K562 (cell line): ENCODE measurements at regions not wholly inside any gene's neighbourhood (a gene's known extent, or its start where the extent isn't known, plus 50 kb on each side); places are given as distances from the start of the nearest gene placed in this dataset. TPM values are rescaled to one million over a fixed set of nuclear protein-coding genes. Genes with fewer than 3 reads are reported as not detected.

Experiments
- ARID2 ChIP-seq: fragments of 450-650 bp; IDR thresholded peaks from 2 replicates; pipeline ENCODE4 v1.6.1; 2017; ENCODE audit warnings: antibody characterized with exemption, mild to moderate bottlenecking
- XRCC4 ChIP-seq: IDR thresholded peaks from one replicate; pipeline ENCODE4 v1.6.1; 2011; ENCODE audit not compliant: insufficient read depth, insufficient read length; ENCODE audit errors: extremely low read depth
- ZBTB1 ChIP-seq: sonication (generic); formaldehyde crosslinking; IDR thresholded peaks from 2 replicates; pipeline ENCODE4 v1.8.1; 2023; ENCODE audit warnings: missing genetic modification reagents, low read depth, mild to moderate bottlenecking, borderline replicate concordance
- ZBTB40 ChIP-seq, 2 experiments: fragments of 450-650 bp in 1 of 2; sonication (generic) in 1 of 2; formaldehyde crosslinking in 1 of 2; IDR thresholded peaks; 2 replicates each; pipeline versions ENCODE4 v1.7.1 to v1.9.0; 2016 to 2022; ENCODE audit warnings: inconsistent platforms in 1 of 2, mild to moderate bottlenecking in 1 of 2, missing genetic modification reagents in 1 of 2
- ZNF175 ChIP-seq: fragments of 200-800 bp; sonication (Bioruptor generic); IDR thresholded peaks from 2 replicates; pipeline ENCODE4 v1.6.1; 2016; ENCODE audit warnings: low read depth, mild to moderate bottlenecking, missing genetic modification characterization, missing compliant biosample characterization
- ZNF212 ChIP-seq: fragments of 450-650 bp; formaldehyde crosslinking; IDR thresholded peaks from 2 replicates; pipeline ENCODE4 v1.4.0; 2020; ENCODE audit warnings: mild to moderate bottlenecking
- ZNF354B ChIP-seq: fragments of 250-450 bp; sonication (Bioruptor Pico); IDR thresholded peaks from 2 replicates; pipeline ENCODE4 v1.4.0; 2020
- ZNF507 ChIP-seq: conservative IDR thresholded peaks from 2 replicates; pipeline ENCODE4 v1.6.1; 2017; ENCODE audit warnings: missing genetic modification characterization, missing compliant biosample characterization
- ZNF75A ChIP-seq: fragments of 450-650 bp; formaldehyde crosslinking; IDR thresholded peaks from 2 replicates; pipeline ENCODE4 v1.4.0; 2020; ENCODE audit warnings: mild to moderate bottlenecking
- microRNA-seq: library from miRNA; unstranded; fragments of <30 nt; microRNA quantifications from one replicate; pipeline ENCODE4, GENCODE V29; 2018; ENCODE audit warnings: borderline microRNAs expressed
- small RNA-seq: library from RNA; depleted of rRNA; stranded (forward); fragments of <200 nt; gene quantifications from one replicate; pipeline ENCODE3, GENCODE V24; 2014

- TF ChIP-seq ZBTB40 (IDR thresholded peaks at IDR 0.05) (no peak), ZBTB40 (CRISPR knock-in tag; IDR thresholded peaks at IDR 0.05) (no peak), ZNF507 (tag) (no peak), ZNF354B (CRISPR knock-in tag) (no peak), ZNF75A (no peak), ZBTB1 (CRISPR knock-in tag) (no peak), XRCC4 (no peak), ARID2 (no peak), ZNF175 (CRISPR knock-in tag) (no peak), ZNF212 (CRISPR knock-in tag) (no peak)
Measured at GRCh38 chr7:7131273-7131672, 51.1 kb upstream of the C1GALT1 start (continued).

Small RNAs in the stretch of these regions (microRNA-seq; reads per million reads assigned to microRNA genes)
- gene MIR3683, result 0.36 reads per million

Small RNAs in the stretch of these regions (small RNA-seq; reads per million reads assigned to genes)
- not detected for gene AC079804.2
- gene MIR3683, result not detected
- gene RF00019, result not detected
